Cardiac muscle cell (in vitro differentiated cells and primary cell): ENCODE measurements at regions not wholly inside any gene's neighbourhood (a gene's known extent, or its start where the extent isn't known, plus 50 kb on each side); places are given as distances from the start of the nearest gene placed in this dataset.

ENCODE experiments used
- DNase-seq, 2 donors: peaks; one replicate each; pipeline versions ENCODE4 v3.0.0 to v3.0.0-alpha.2; 2010 to 2017; ENCODE audit warnings: low read depth in 1 of 2, low spot score in 1 of 2
- H3K27ac ChIP-seq: fragments of 200-600 bp; sonication (generic); 2 replicates; pipeline ENCODE4 v1.5.1; 2016
- H3K27me3 ChIP-seq: fragments of 200-600 bp; sonication (generic); 2 replicates; pipeline ENCODE4 v1.6.0; 2016; ENCODE audit warnings: control low read depth
- H3K36me3 ChIP-seq: fragments of 200-600 bp; sonication (generic); 2 replicates; pipeline ENCODE4 v1.5.1; 2016; ENCODE audit warnings: control low read depth
- H3K4me1 ChIP-seq: fragments of 200-600 bp; sonication (generic); 2 replicates; pipeline ENCODE4 v1.8.1; 2017; ENCODE audit warnings: low read depth, mild to moderate bottlenecking, mixed run types
- H3K4me3 ChIP-seq: fragments of 200-600 bp; sonication (generic); 2 replicates; pipeline ENCODE4 v1.5.1; 2016; ENCODE audit warnings: mild to moderate bottlenecking
- H3K9me3 ChIP-seq: fragments of 200-600 bp; sonication (generic); 2 replicates; pipeline ENCODE4 v1.5.1; 2017; ENCODE audit warnings: low read depth, mild to moderate bottlenecking, control low read depth
- CTCF ChIP-seq: IDR thresholded peaks from 2 replicates; pipeline ENCODE4 v1.5.1; 2012; ENCODE audit warnings: low read depth, mild to moderate bottlenecking, low read length

- H3K4me3 ChIP-seq = no peak overlapping the region
- DNase-seq = no peak
- TF ChIP-seq CTCF = no peak
- no peaks in the 10 kb centered on the region for H3K4me1 ChIP-seq
- H3K27ac ChIP-seq = no peak overlapping the region
- no peaks in the 10 kb centered on the region for H3K36me3 ChIP-seq
- no peaks in the 10 kb centered on the region for H3K9me3 ChIP-seq
- H3K27me3 ChIP-seq = no peaks in the 10 kb centered on the region
Observed at GRCh38 chr9:106583751-106584150, 279.2 kb upstream of the ZNF462 start.

GRCh38 chr9:106587042-106587441, 275.9 kb upstream of the ZNF462 start:
- no peak for DNase-seq
- Histone ChIP-seq H3K4me1 (no peaks in the 10 kb centered on the region), H3K4me3 (no peak overlapping the region), H3K27me3 (no peaks in the 10 kb centered on the region), H3K9me3 (no peaks in the 10 kb centered on the region), H3K27ac (no peak overlapping the region), H3K36me3 (no peaks in the 10 kb centered on the region)
- TF ChIP-seq CTCF = no peak

GRCh38 chr9:106588626-106589025, 274.3 kb upstream of the ZNF462 start:
- TF ChIP-seq CTCF = no peak
- Histone ChIP-seq H3K27me3 (no peaks in the 10 kb centered on the region), H3K27ac (no peak overlapping the region), H3K9me3 (no peaks in the 10 kb centered on the region), H3K4me3 (no peak overlapping the region), H3K36me3 (no peaks in the 10 kb centered on the region), H3K4me1 (no peaks in the 10 kb centered on the region)
- peak in 1 of 2 donors; percentile 19 for DNase-seq

GRCh38 chr9:106590759-106591505, 272.0 kb upstream of the ZNF462 start:
- Histone ChIP-seq H3K36me3 (no peaks in the 10 kb centered on the region), H3K27me3 (no peaks in the 10 kb centered on the region), H3K27ac (no peak overlapping the region), H3K4me3 (no peak overlapping the region), H3K4me1 (no peaks in the 10 kb centered on the region), H3K9me3 (no peaks in the 10 kb centered on the region)
- no peak for TF ChIP-seq CTCF
- no peak for DNase-seq

GRCh38 chr9:106593201-106593600, 269.8 kb upstream of the ZNF462 start:
- Histone ChIP-seq H3K4me1 (no peaks in the 10 kb centered on the region), H3K9me3 (no peaks in the 10 kb centered on the region), H3K27ac (no peak overlapping the region), H3K36me3 (no peaks in the 10 kb centered on the region), H3K4me3 (no peak overlapping the region), H3K27me3 (no peaks in the 10 kb centered on the region)
- DNase-seq = no peak
- no peak for TF ChIP-seq CTCF

- H3K27ac ChIP-seq = no peak overlapping the region
- H3K36me3 ChIP-seq = no peaks in the 10 kb centered on the region
- no peak for DNase-seq
- no peaks in the 10 kb centered on the region for H3K4me1 ChIP-seq
- H3K9me3 ChIP-seq = no peaks in the 10 kb centered on the region
- H3K27me3 ChIP-seq = no peaks in the 10 kb centered on the region
- no peak overlapping the region for H3K4me3 ChIP-seq
- TF ChIP-seq CTCF = no peak
Observed at GRCh38 chr9:106596984-106597383, 266.0 kb upstream of the ZNF462 start.
